Panc1 (cell line): ENCODE measurements at regions not wholly inside any gene's neighbourhood (a gene's known extent, or its start where the extent isn't known, plus 50 kb on each side); places are given as distances from the start of the nearest gene placed in this dataset.

Experiments used
- ATAC-seq: fragments of 200-7000 bp; cut with Tn5 transposase; 2 replicates; pipeline ENCODE4 v1.9.1; 2020; ENCODE audit warnings: mild to moderate bottlenecking, moderate library complexity
- BruUV-seq: library from RNA; stranded (reverse); fragments of 400-500 nt; replicated peaks from 2 replicates; lab custom pipeline; 2021; lab: Mats Ljungman, UMichigan
- CTCF ChIA-PET: fragments of 300-600 bp; sonication (Branson Sonifier 250); formaldehyde crosslinking; loops from one replicate; lab custom pipeline; 2022; ENCODE audit warnings: antibody characterized with exemption; lab: Charles Lee
- POLR2A ChIA-PET: fragments of 300-600 bp; sonication (Branson Sonifier 250); formaldehyde crosslinking; loops from one replicate; lab custom pipeline; 2022; ENCODE audit warnings: antibody characterized with exemption; lab: Charles Lee
- DNase-seq: peaks from one replicate; pipeline ENCODE4 v3.0.0-alpha.2; 2010; ENCODE audit warnings: low read depth, low spot score
- H3K27ac ChIP-seq: 2 replicates; pipeline ENCODE4 v1.5.1; 2011; ENCODE audit warnings: mild to moderate bottlenecking, low read length, inconsistent platforms
- H3K27me3 ChIP-seq: fragments of 200-500 bp; sonication (Bioruptor generic); 2 replicates; pipeline ENCODE4 v1.6.0; 2014; ENCODE audit warnings: low read length, inconsistent platforms; ENCODE audit not compliant: control insufficient read depth, insufficient read depth
- H3K36me3 ChIP-seq: fragments of 200-500 bp; sonication (Bioruptor generic); 2 replicates; pipeline ENCODE4 v1.5.1; 2014; ENCODE audit warnings: inconsistent platforms, mild to moderate bottlenecking, low read length, moderate library complexity; ENCODE audit not compliant: control insufficient read depth, insufficient read depth
- H3K4me1 ChIP-seq: 2 replicates; pipeline ENCODE4 v1.5.1; 2011; ENCODE audit warnings: inconsistent platforms, mild to moderate bottlenecking, low read length, moderate library complexity; ENCODE audit not compliant: control insufficient read depth, insufficient read depth
- H3K4me3 ChIP-seq, 2 experiments: 2 replicates each; pipeline ENCODE4 v1.5.1; 2011 to 2012; ENCODE audit warnings: low read depth in 2 of 2, low read length in 2 of 2, mild to moderate bottlenecking in 2 of 2, inconsistent platforms in 1 of 2, moderate library complexity in 1 of 2
- H3K9me3 ChIP-seq: fragments of 200-500 bp; sonication (Bioruptor generic); 2 replicates; pipeline ENCODE4 v1.5.1; 2014; ENCODE audit warnings: low read depth, mild to moderate bottlenecking, inconsistent platforms, low read length, moderate library complexity; ENCODE audit not compliant: control insufficient read depth, insufficient read depth
- POLR2AphosphoS5 ChIP-seq: IDR thresholded peaks from 2 replicates; pipeline ENCODE4 v1.6.1; 2012; ENCODE audit warnings: mild to moderate bottlenecking, low read depth, low read length, moderate library complexity
- SIN3A ChIP-seq: IDR thresholded peaks from 2 replicates; pipeline ENCODE4 v1.6.1; 2012; ENCODE audit warnings: low read depth, mild to moderate bottlenecking, low read length, moderate library complexity, borderline replicate concordance; ENCODE audit not compliant: insufficient read depth
- TCF7L2 ChIP-seq: IDR thresholded peaks from 2 replicates; pipeline ENCODE4 v1.6.1; 2011; ENCODE audit warnings: mild to moderate bottlenecking, low read depth, low read length, inconsistent platforms
- in situ Hi-C: cut with HindIII; loops from 2 replicates; pipeline ENCODE4 v1.10.0; 2016; ENCODE audit warnings: low sequenced_read_pairs, low pct_unique_long_range_greater_than_20kb
- intact Hi-C: fragments of 100-400 bp; cut with micrococcal nuclease; formaldehyde crosslinking; loops from one replicate; pipeline ENCODE4 v1.10.0; 2022; ENCODE audit not compliant: unreplicated experiment
- TF ChIP-seq, protein P1 (sequence below), 2 experiments: IDR thresholded peaks; 2 replicates each; pipeline ENCODE4 v1.6.1; 2011 to 2012; ENCODE audit warnings: low read depth in 2 of 2, control low read depth in 1 of 2, low read length in 1 of 2, mild to moderate bottlenecking in 1 of 2, moderate library complexity in 1 of 2; ENCODE audit not compliant: insufficient read depth in 1 of 2
- TF ChIP-seq, protein P2 (sequence below): fragments of 450-650 bp; IDR thresholded peaks from 2 replicates; pipeline ENCODE4 v1.5.1; 2017; ENCODE audit warnings: mild to moderate bottlenecking

DNA sequence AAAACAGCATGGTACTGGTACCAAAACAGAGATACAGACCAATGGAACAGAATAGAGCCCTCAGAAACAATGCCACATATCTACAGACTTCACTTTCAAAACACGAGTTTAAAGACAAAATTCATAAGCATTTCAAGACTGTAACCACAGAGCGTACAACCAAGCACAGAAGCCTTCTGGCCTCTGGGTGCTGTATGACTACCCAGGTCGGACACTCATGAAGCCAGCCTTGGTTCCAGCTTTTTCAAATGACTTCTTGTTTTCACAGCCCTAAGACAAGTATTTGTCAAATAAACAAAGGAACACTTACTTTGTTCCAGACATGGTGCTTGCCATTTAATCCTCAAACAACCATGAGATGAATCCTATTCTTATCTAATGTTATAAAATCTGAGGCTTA is 536.1 kb upstream of the NR3C2 start:
- POLR2A ChIA-PET, result no interaction called here

DNA sequence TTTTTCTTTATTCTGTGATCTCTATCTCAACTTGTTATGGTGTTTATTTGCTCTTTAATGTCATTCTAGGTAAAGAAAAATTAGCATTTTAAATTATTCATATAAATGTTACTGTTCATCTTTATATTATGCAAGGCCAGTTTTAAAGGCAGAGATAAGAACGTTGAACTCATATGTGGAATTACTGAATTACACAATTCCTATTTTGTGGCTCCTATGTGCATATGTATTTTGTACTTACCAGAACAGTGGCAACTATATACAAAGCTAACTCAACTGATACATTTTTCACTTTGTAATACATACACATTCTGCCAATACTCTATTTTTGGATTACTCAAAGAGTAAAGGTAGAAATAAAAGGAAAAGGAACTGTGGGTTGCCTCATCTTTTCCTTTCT is 533.2 kb upstream of the NR3C2 start:
- H3K36me3 ChIP-seq, result no peaks in the 10 kb centered on the region
- DNase-seq (no peak), ATAC-seq (no peak)
- ChIA-PET POLR2A (no interaction called here), CTCF (no interaction called here)
- H3K9me3 ChIP-seq, result no peaks in the 10 kb centered on the region
- H3K4me1 ChIP-seq, result no peaks in the 10 kb centered on the region
- TF ChIP-seq TCF7L2 (no peak), POLR2AphosphoS5 (no peak), SIN3A (no peak)
- TF ChIP-seq, protein P1, sequence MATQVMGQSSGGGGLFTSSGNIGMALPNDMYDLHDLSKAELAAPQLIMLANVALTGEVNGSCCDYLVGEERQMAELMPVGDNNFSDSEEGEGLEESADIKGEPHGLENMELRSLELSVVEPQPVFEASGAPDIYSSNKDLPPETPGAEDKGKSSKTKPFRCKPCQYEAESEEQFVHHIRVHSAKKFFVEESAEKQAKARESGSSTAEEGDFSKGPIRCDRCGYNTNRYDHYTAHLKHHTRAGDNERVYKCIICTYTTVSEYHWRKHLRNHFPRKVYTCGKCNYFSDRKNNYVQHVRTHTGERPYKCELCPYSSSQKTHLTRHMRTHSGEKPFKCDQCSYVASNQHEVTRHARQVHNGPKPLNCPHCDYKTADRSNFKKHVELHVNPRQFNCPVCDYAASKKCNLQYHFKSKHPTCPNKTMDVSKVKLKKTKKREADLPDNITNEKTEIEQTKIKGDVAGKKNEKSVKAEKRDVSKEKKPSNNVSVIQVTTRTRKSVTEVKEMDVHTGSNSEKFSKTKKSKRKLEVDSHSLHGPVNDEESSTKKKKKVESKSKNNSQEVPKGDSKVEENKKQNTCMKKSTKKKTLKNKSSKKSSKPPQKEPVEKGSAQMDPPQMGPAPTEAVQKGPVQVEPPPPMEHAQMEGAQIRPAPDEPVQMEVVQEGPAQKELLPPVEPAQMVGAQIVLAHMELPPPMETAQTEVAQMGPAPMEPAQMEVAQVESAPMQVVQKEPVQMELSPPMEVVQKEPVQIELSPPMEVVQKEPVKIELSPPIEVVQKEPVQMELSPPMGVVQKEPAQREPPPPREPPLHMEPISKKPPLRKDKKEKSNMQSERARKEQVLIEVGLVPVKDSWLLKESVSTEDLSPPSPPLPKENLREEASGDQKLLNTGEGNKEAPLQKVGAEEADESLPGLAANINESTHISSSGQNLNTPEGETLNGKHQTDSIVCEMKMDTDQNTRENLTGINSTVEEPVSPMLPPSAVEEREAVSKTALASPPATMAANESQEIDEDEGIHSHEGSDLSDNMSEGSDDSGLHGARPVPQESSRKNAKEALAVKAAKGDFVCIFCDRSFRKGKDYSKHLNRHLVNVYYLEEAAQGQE (IDR thresholded peaks at IDR 0.05; ENCODE audit: insufficient read depth in 1 of 2, low read depth in 2 of 2, low read length in 1 of 2), result no peak
- TF ChIP-seq, protein P2, sequence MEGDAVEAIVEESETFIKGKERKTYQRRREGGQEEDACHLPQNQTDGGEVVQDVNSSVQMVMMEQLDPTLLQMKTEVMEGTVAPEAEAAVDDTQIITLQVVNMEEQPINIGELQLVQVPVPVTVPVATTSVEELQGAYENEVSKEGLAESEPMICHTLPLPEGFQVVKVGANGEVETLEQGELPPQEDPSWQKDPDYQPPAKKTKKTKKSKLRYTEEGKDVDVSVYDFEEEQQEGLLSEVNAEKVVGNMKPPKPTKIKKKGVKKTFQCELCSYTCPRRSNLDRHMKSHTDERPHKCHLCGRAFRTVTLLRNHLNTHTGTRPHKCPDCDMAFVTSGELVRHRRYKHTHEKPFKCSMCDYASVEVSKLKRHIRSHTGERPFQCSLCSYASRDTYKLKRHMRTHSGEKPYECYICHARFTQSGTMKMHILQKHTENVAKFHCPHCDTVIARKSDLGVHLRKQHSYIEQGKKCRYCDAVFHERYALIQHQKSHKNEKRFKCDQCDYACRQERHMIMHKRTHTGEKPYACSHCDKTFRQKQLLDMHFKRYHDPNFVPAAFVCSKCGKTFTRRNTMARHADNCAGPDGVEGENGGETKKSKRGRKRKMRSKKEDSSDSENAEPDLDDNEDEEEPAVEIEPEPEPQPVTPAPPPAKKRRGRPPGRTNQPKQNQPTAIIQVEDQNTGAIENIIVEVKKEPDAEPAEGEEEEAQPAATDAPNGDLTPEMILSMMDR, result no peak
- in situ Hi-C loops (no loop called here), intact Hi-C loops (no loop called here)
- no peaks in the 10 kb centered on the region for H3K27me3 ChIP-seq
- H3K4me3 ChIP-seq, result no peak overlapping the region
- no TSS peak for BruUV-seq
- H3K27ac ChIP-seq, result no peak overlapping the region

More for the DNA sequence above, 536.1 kb upstream of the NR3C2 start:
- TF ChIP-seq POLR2AphosphoS5 (no peak), TCF7L2 (no peak), SIN3A (no peak)
- TF ChIP-seq, protein P2, result no peak
- TF ChIP-seq, protein P1 (IDR thresholded peaks at IDR 0.05; ENCODE audit: insufficient read depth in 1 of 2, low read depth in 2 of 2, low read length in 1 of 2), result no peak
- H3K36me3 ChIP-seq, result no peaks in the 10 kb centered on the region
- H3K4me1 ChIP-seq, result no peaks in the 10 kb centered on the region
- H3K9me3 ChIP-seq, result no peaks in the 10 kb centered on the region
- H3K27ac ChIP-seq, result no peak overlapping the region
- no TSS peak for BruUV-seq
- intact Hi-C loops, result no loop called here
- CTCF ChIA-PET, result no interaction called here
- no peak overlapping the region for H3K4me3 ChIP-seq
- ATAC-seq (no peak), DNase-seq (no peak)
- H3K27me3 ChIP-seq, result no peaks in the 10 kb centered on the region
- in situ Hi-C loops, result no loop called here
